Hepatocyte (in vitro differentiated cells): ENCODE measurements at regions not wholly inside any gene's neighbourhood (a gene's known extent, or its start where the extent isn't known, plus 50 kb on each side); places are given as distances from the start of the nearest gene placed in this dataset.

Experiments
- CTCF ChIP-seq: fragments of 200-600 bp; sonication (generic); IDR thresholded peaks from 2 replicates; pipeline ENCODE4 v1.5.1; 2016; ENCODE audit warnings: antibody characterized with exemption, mild to moderate bottlenecking; ENCODE audit not compliant: poor library complexity
- EZH2 ChIP-seq: fragments of 200-600 bp; sonication (generic); IDR thresholded peaks from 2 replicates; pipeline ENCODE4 v1.6.1; 2016; ENCODE audit warnings: antibody characterized with exemption, mild to moderate bottlenecking, borderline replicate concordance
- EZH2phosphoT487 ChIP-seq: fragments of 200-600 bp; sonication (generic); IDR thresholded peaks from one replicate; pipeline ENCODE4 v1.6.1; 2018; ENCODE audit warnings: antibody characterized with exemption, mild to moderate bottlenecking, low read depth, moderate library complexity; ENCODE audit not compliant: unreplicated experiment, severe bottlenecking

GRCh38 chr2:234345921-234346320 lies 151.0 kb downstream of the ARL4C start:
- no peak for TF ChIP-seq CTCF
- TF ChIP-seq EZH2, result no peak
- no peak for TF ChIP-seq EZH2phosphoT487
